Transverse colon (tissue), 4 donors: ENCODE measurements at regions not wholly inside any gene's neighbourhood (a gene's known extent, or its start where the extent isn't known, plus 50 kb on each side); places are given as distances from the start of the nearest gene placed in this dataset.

Experiments
- EP300 ChIP-seq: sonication (generic); formaldehyde crosslinking; IDR thresholded peaks from one replicate; pipeline ENCODE4 v1.6.1; 2017; ENCODE audit warnings: antibody characterized with exemption, low read depth
- POLR2A ChIP-seq: fragments of 450-650 bp; IDR thresholded peaks from one replicate; pipeline ENCODE4 v1.6.1; 2016; ENCODE audit warnings: antibody characterized with exemption, mild to moderate bottlenecking, moderate library complexity
- POLR2AphosphoS5 ChIP-seq, 3 donors: sonication (generic); formaldehyde crosslinking; IDR thresholded peaks; one replicate each; pipeline ENCODE4 v1.6.1; 2016; ENCODE audit warnings: antibody characterized with exemption in 3 of 3
- TF ChIP-seq, protein P1 (sequence below), 5 experiments: fragments of 200-600 bp in 3 of 5; fragments of 450-650 bp in 2 of 5; sonication (generic) in 3 of 5; IDR thresholded peaks; 1 replicate in 2 of 5; 2 replicates in 3 of 5; pipeline ENCODE4 v1.5.1; 2016 to 2017; ENCODE audit warnings: antibody characterized with exemption in 5 of 5, inconsistent platforms in 3 of 5, mild to moderate bottlenecking in 2 of 5, moderate library complexity in 1 of 5

DNA sequence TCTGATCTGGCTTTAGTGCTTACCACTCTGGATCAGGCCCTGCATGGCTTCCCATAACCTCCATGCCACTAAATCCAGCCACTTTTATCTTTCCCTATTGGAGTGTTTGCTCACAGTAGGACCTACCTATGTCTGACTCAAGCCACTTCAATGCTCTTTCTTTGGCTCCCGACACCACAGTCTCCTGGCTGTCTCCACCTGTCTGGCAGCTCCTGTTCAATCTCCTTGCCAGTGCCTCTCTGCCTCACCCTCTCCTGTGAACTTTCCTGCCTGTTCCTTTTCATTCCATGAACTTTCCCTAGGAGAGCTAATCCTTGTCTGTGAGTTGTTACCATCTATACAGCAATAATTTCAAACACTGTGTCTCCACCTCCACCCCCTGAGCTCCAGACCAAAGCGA lies 82.6 kb upstream of the UCN3 start:
- TF ChIP-seq, protein P1, sequence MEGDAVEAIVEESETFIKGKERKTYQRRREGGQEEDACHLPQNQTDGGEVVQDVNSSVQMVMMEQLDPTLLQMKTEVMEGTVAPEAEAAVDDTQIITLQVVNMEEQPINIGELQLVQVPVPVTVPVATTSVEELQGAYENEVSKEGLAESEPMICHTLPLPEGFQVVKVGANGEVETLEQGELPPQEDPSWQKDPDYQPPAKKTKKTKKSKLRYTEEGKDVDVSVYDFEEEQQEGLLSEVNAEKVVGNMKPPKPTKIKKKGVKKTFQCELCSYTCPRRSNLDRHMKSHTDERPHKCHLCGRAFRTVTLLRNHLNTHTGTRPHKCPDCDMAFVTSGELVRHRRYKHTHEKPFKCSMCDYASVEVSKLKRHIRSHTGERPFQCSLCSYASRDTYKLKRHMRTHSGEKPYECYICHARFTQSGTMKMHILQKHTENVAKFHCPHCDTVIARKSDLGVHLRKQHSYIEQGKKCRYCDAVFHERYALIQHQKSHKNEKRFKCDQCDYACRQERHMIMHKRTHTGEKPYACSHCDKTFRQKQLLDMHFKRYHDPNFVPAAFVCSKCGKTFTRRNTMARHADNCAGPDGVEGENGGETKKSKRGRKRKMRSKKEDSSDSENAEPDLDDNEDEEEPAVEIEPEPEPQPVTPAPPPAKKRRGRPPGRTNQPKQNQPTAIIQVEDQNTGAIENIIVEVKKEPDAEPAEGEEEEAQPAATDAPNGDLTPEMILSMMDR (IDR thresholded peaks at IDR 0.05): no peak
- TF ChIP-seq POLR2AphosphoS5 (IDR thresholded peaks at IDR 0.05) (no peak), POLR2A (no peak), EP300 (no peak)
